ENCODE measurements at regions not wholly inside any gene's neighbourhood (a gene's known extent, or its start where the extent isn't known, plus 50 kb on each side); places are given as distances from the start of the nearest gene placed in this dataset.
A peak's percentile ranks its signal among the peaks of the same experiment; 100 is the strongest.
"Not testable (repeated sequence)": the region's sequence is repeated elsewhere in the genome, so short reads cannot be mapped to it uniquely, and the experiment has no call there.

DNA sequence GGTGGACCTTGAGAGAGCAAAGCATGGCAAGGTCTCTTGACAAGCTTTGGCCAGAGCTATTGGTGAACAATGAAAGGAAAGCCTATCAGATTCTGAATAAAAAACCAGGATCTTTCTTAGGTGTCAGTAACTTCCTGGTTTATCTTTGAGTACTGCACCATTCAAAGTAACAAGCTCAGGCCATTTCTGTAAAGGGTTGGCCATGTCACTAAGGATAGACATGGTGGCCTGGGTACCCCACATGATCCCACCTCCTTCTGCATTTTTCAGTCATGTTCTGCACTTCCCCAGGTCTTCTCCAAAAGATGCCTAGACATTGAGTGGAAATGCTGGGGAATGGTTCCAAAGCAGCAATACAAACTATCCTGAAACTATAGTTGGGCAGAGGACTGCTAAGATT, 242.0 kb downstream of the ARHGAP12 start:
- DNase-seq (ENCODE audit: low spot score) = no peak

DNA sequence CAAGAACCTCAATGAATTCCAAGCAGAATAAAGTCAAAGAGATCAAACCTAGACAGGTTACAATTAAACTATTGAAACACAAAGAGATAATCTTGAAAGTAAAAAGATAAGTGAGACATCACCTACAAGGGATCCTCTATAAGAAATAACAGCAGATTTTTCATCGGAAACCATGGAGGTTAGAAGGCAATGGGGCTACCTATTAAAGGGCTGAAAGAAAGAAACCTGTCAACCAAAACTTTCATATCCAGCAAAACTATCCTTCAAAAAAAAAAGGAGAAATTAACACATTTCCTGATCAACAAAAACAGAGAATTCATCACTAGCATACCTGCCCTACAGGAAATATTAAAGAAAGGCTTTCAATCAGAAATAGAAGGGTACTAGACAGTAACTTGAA, 244.9 kb downstream of the ARHGAP12 start:
- no peak for DNase-seq (ENCODE audit: low spot score)

DNA sequence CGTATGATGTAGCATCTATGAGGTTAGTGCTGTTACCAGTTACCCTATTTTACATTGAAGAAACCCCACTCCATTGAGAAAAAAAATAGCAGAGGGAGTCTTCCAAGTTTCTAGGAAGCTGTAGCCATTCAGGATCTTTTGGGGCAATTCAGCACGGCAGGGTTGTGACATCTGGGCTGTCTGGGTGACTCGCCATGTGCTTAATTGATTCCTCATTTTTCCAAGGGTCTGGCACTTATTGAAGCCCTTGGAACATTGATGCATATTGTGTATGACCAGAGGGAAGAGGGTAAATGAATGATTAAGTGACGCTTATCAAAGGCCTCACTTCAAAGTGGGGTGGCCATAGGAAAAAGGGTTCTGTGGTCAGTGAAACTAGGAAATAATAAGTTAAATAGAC, 248.7 kb downstream of the ARHGAP12 start:
- DNase-seq (ENCODE audit: low spot score) = no peak

DNA sequence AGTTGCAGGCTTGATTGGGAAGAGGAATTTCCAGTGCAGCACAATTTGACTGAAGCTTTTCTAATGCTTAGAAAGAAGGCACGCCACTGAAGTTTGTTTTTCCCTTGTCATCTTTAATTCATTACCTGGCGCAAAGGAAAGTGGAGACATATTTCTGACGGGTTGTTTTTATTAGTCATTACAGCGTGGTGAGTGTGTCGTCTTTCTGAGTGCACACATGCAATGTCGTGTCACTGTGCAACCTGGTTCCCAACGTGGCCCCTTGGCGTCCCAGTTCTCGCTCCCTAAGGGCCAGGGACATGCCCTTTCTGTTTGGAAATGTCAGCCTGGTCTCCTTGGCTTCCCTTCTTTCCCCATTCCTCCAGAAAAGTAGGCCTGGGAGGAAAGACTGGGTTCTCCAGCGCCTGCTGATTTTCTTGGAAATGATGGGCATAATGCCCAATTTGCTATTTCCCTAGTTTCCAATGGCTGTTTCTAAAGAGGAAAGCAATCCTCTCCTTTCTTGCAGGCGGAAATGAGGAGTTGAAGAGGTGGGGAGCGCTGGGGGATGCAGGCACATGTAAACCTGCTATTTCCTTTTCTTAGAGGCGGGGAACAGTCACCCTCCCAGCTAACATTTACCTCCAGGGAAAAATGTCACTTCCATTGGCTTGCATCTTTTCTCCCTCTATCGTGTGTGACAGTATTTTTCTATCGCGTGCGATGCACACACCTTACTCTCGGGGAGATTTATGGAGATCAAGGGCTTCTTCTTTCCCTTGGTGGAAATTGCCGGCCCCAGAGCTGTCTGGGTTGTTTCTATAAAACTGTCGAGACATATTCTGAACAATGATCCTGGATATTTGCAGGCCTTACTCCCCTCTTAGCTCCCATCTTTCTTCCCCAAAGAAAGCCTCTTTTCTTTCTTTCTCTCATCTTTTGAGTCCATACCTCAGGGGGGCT, 249.8 kb downstream of the ARHGAP12 start:
- DNase-seq (ENCODE audit: low spot score) = no peak

DNA sequence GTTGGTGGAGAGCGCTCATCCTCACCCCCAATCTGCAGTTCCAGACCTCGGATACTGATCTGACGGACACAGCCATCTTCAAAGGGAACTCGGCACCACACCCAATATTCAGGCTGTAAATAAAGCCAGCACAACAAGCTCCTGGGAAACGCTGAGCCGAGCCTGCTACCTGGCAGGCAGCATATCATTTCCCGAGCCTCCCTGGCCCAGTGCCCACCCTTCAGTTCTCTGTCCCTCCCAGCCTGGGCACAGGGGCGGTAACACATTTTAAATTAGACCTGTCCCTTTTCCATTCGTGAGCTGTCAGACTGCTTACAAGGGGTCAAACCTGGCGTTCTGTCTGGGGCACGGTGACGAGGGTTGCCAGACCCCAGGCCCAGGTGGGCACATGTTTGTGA, 250.5 kb downstream of the ARHGAP12 start:
- DNase-seq (ENCODE audit: low spot score) = no peak

DNA sequence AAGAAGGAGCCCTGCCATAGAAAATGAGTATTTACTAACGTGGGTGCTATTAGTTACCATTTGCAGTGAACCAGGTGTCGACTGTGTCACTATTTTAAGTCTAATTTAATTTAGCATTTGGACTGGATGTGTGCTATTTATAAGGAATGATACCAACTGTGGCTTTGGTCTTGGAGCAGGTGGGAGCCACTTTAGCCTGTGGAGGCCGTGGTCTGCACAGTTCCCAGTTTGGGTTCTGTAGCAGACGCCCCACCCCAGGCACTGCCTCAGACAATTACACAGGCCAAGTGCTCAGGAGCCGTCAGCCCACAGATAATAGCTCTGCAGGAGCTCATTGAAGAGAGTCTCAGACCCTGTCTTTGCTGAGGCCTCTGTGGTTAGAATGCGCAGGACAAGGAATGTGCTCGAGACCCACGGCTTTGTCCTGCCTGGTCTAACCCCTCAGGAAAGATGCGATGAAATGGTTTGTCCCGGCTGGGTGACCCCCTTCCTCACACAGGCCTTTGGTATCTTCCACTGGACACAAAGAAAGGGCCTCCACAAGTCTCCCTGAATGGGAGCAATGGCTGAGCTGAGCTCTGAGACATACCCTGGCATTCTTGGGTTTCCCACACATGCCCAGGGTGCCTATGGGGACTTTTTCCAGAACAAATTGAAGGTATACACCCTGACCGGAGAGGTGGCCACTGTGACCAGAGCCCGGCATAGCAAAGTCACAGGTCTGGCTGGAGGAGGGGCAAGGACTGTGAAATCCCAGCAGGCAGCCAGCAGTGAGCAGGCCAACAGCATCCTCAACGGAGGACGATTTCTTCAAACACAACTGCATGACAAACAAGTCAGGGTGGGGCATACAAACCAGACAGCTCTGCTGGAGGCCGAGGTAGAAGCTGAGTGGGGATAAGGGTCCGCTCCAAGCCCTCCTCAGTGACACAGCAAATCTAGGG, 251.2 kb downstream of the ARHGAP12 start:
- DNase-seq (ENCODE audit: low spot score) = no peak

DNA sequence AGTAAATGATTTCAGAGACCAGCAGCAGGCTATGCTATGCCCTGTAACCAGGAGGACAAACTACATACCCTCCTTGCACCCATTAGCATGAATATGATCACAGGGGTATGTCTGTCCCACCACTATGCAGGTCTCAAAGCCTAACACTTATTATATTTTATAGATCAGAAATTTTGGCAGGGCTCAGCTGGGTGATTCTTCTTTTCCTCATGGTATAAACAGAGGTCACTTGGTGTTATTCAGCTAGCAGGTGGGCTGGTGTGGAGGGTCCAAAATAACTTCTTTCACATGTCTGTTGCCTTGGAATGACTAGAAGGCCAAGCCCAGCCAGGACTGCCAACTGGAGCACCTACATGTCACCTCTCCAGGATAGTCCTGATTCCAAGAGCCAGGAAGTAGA, 252.9 kb downstream of the ARHGAP12 start:
- no peak for DNase-seq (ENCODE audit: low spot score)

DNA sequence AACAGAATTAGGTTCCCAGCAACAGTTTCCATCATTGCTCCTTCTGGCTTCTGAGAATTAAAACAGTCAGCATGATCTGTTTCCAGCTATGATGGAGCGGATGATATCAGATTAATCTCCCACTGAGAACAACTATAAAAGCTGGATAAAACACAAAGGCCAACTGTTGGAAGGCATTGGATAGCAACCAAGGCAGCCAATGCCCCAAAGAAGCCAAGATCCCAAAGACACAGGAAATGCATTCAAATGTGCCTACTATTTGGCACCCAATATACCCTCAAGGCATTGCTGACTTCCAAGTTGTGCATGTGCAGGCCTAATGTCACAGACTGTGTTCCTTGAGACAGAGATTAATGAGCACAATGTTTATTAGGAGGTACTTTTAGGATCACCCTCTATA, 259.3 kb downstream of the ARHGAP12 start:
- peak; percentile 89 for DNase-seq (ENCODE audit: low spot score)

DNA sequence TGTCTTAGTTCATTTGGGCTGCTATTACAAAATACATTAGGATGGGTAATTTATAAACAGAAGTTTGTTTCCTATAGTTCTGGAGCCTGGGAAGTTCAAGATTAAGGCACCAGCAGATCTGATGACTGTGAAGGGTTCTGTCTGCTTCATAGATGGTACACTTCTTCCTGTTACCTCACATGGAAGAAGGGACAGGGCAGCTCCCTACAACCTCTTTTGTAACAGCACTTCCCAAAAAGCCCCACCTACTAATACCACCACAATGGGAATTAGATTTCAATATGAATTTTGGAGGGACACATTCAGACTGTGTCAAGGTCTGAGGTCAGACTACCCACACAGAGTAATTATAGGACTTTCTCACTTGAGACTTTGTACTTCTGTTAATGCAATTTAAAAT, 260.3 kb downstream of the ARHGAP12 start:
- no peak for DNase-seq (ENCODE audit: low spot score)

DNA sequence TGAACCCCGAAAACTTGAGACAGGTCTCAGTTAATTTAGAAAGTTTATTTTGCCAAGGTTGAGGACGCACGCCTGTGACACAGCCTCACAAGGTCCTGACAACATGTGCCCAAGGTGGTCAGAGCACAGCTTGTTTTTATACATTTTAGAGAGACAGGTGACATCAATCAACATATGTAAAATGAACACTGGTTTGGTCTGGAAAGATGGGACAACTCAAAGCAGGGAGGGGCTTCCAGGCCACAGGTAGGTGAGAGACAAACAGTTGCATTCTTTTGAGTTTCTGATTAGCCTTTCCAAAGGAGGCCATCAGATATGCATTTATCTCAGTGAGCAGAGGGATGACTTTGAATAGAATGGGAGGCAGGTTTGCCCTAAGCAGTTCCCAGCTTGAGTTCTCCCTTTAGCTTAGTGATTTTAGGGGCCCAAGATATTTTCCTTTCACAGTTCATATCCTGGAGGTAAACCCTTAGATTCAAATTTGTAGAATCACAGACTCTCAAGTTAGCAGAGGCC, 262.8 kb downstream of the ARHGAP12 start:
- not testable (repeated sequence) for DNase-seq (ENCODE audit: low spot score)

DNA sequence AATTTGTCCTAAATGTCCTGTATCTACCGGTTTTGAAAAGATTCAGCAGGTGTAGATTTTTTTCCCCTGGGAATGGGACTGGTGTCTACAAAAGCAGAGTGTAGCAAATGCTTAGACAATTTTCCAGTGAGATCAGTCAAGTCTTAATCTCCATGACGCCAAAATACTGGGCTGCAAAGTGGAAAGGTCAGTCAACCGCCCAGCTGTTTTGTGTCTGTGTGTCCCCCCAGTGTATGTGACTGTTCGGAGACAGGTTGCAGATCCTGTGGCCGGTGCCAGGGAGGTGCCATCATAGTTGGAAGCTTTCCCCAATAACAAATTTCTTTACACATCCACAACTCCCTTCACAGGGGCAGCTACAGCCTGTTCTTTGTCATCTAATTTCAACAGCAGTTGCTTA, 263.8 kb downstream of the ARHGAP12 start:
- DNase-seq (ENCODE audit: low spot score) = no peak

DNA sequence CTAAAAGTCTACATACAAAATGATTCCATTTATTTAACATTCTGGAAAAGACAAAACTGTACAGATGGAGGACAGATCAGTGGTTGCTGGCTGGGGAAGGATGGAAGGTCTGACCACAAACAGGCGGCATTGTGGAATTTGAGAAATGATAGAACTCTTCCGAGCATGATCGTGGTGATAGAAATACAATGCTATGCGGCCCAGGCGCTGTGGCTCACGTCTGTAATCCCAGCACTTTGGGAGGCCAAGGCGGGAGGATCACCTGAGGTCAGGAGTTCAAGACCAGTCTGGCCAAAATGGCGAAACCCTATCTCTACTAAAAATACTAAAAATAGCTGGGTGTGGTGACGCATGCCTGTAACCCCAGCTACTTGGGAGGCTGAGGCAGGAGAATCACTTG, 264.6 kb downstream of the ARHGAP12 start:
- not testable (repeated sequence) for DNase-seq (ENCODE audit: low spot score)

DNA sequence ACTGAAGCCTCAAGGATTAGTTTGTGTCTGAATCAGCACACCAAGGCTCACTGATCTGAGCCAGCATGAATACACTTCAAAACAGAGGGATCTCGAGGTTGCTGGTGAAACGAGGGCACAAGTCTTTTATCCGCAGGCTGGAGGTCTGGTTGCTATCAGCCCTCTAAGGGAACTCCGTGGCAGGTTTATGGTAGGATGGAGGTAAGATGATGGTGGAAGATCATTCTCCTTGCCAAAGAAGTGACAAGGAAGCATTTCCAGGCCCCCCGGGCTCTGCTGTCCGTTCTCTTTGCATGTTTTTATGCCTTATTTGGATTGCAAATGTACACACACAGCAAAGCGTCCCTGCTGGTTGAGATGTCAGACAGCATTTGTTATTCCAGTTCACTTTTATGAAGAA, 268.3 kb downstream of the ARHGAP12 start:
- DNase-seq (ENCODE audit: low spot score) = no peak

DNA sequence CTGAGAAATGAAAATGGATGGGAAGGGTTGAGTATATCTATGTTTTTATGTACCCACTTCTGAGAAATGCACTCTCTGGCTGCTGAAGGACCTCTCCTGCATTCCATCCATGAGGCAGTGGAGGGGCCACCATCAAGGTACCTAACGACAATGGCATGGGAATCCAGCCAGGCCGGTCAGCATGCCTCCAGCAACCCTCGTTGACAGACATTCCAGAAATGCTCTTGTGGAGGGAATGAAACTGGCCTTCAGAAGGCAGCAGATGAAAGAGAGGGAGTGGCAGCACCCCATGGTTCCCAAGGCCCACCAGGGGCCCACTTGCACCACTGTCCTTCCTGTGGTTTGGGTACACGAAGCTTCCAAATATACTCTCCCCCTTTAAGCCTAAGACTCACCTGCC, 269.0 kb downstream of the ARHGAP12 start:
- DNase-seq (ENCODE audit: low spot score) = no peak

DNA sequence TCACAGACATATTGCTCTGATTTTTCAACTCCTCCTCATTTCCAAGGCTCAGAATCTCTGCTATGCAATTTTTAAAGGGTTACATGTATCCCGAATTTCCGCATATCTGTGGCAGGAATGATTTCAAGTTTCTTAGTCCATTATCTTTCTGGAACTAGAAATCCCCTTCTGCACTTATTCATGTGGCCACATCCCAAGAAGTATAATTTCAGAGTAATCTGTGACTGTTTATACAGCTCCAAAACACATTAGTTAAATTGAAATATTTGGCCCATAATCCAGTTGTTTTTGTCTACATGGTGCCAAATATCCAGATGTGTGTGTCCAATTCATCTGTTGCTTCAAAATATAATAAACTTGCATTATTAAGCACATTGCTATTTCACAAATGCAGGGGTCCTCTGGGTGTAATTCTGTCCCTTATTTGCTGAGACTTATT, 271.2 kb downstream of the ARHGAP12 start:
- DNase-seq (ENCODE audit: low spot score) = no peak

DNA sequence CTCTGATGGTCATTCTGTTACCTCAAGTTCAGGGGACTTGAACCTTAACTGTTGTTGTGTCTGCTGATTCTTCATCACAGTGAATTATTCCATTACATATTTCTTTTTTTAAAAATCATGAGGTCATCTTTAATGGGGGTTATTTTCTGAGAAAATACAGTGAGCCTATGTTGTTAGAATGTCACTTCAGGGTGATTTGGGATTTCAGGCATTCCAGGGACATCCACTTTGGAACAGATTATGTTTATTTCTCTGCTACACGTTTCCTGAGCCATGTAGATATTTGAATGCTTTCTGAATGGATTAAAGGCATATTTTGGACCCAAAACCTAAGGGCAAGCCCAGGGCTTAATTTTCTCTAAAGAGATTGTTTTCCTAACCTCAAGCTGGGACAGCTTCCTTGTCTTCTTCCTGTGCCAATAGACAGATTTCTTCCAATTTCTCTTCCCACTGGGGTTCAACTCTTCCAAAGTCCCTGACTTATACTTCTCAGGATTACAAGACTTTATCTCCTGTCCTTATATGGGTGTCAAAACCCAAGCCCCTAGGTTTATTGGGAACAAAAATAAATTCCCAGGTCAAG, 271.7 kb downstream of the ARHGAP12 start:
- no peak for DNase-seq (ENCODE audit: low spot score)

DNA sequence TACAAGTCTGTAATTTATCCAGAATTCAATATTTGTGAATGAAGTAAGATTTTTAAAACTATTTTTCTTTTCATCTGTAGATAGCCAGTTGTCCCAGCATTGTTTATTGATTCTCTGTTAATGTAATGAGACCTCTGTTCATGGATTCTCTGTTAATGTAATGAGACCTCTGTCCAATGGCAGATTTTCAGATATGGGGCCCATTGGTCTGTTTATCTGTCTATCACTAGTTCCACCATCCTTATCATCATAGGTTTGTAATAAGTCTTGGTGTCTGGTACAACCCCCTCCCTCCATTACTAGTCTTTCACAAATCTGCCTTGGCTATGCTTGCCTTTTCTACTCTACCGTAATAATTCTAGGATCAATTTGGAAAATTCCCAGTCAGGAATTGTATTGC, 276.6 kb downstream of the ARHGAP12 start:
- DNase-seq (ENCODE audit: low spot score) = no peak

DNA sequence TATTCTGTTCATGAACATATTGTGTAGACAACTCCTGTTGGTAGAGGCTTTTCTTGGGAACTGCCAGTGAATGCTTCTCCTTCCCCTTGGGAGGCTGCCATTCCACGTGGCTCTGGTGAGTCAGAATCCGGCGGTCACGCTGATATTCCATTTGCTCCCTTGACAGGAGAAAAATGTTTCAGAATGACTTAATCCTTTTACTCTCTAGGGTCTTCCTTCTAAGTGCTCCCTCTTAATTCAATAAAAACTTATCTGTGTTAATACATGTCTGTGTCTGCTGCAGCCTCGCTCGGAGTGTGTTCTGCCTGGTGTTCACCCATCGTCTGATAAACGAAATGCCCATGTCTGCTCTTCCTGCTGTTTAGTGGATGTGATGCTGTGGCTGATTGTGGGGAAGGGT, 278.6 kb downstream of the ARHGAP12 start:
- peak; percentile 64 for DNase-seq (ENCODE audit: low spot score)

DNA sequence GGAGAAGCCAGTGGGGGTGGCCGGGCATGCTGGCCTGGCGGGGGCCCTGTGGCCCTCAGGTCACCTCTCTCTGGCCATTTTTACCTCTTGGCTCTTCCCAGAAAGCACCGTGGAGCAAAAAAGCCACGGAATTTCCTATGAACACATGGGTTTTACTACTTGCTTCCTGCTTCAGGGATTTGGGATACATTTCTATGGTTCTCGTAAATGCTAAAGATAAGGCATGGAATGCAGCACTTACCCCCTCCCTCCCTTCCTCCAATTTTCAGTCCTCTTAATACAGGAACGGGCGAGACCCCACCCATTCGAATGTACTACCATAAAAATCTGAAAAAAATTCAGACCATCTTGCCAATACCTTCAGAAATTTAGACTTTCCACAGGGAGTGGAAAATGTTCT, 279.7 kb downstream of the ARHGAP12 start:
- DNase-seq (ENCODE audit: low spot score) = no peak

DNA sequence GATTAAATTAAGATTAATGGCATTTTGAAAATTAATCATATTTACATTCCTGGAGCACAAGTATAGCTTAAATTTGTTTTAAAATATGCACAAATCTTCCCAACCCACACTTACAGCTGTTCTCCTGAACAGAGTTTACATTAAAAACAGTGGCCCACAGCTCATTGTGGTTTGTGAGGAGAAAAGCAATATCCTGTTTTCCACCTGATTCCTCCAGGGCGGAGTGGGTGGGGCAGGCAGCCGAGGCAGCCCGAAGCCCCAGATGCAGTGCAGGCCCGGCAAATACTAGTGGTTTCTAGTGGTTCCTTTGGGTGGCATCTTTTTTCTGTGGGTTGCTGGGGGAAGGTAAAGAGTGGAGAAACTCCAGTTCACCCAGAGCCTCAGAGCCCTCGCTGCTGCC, 280.8 kb downstream of the ARHGAP12 start:
- no peak for DNase-seq (ENCODE audit: low spot score)

DNA sequence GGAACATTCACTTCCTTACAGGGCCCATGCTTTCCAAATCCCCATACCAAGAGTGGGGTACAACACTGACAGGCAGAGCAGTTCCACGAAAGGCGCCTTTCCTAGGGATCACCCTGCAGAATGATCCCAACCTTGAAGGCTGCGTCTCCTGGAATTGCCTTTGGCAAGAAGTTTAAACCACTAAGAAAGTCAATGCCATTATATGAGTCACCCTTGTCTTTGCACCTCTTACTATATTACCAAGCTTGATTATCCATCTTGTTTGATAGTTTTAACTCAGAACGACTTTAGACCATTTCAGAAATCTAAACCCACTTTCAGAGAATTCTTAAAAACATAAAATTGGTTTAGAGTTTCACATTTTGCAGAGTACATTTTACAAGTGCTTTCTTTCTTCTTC, 282.1 kb downstream of the ARHGAP12 start:
- DNase-seq (ENCODE audit: low spot score) = no peak

DNA sequence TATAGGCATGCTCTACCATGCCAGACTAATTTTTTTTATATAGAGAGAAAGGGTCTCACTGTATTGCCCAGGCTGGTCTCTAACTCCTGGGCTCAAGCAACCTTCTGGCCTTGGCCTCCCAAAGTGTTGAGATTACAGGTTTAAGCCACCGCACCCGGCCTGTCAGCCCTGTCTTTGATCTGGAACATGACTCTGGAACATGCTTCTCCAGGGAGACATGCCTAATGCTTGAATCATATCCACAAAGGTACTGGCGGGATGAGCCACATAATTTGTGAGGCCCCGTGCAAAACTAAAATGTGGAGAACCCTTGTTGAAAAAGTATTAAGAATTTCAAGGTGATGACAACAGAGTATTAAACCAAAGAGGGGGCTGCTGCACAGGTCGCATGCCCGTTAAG, 282.8 kb downstream of the ARHGAP12 start:
- DNase-seq (ENCODE audit: low spot score) = no peak

All from COLO829 (cell line).